Lung (tissue), 12 donors: ENCODE measurements at regions not wholly inside any gene's neighbourhood (a gene's known extent, or its start where the extent isn't known, plus 50 kb on each side); places are given as distances from the start of the nearest gene placed in this dataset. TPM values are rescaled to one million over a fixed set of nuclear protein-coding genes. Genes with fewer than 3 reads are reported as not detected.

Experiments
- ATAC-seq: fragments of 200-7000 bp; cut with Tn5 transposase; one replicate; pipeline ENCODE4 v1.9.1; 2020; ENCODE audit warnings: moderate number of reproducible peaks; ENCODE audit not compliant: insufficient read depth, low FRiP score
- DNase-seq, 3 donors: peaks; one replicate each; pipeline ENCODE4 v3.0.0-alpha.2; 2013 to 2017
- H3K27ac ChIP-seq, 2 donors: one replicate each; pipeline ENCODE4 v1.5.1; 2013; ENCODE audit warnings: mild to moderate bottlenecking in 2 of 2, moderate library complexity in 2 of 2, control low read depth in 1 of 2, inconsistent platforms in 1 of 2, low read depth in 1 of 2, low read length in 1 of 2
- H3K27me3 ChIP-seq, 3 donors: one replicate each; pipeline ENCODE4 v1.5.1; 2013; ENCODE audit warnings: low read length in 2 of 3; ENCODE audit not compliant: control insufficient read depth in 3 of 3, insufficient read depth in 3 of 3
- H3K36me3 ChIP-seq, 4 donors: one replicate each; pipeline ENCODE4 v1.5.1; 2013; ENCODE audit warnings: low read length in 4 of 4, mild to moderate bottlenecking in 1 of 4, moderate library complexity in 1 of 4; ENCODE audit not compliant: control insufficient read depth in 4 of 4, insufficient read depth in 4 of 4
- H3K4me1 ChIP-seq, 5 donors: one replicate each; pipeline ENCODE4 v1.5.1; 2013; ENCODE audit warnings: low read length in 5 of 5, mild to moderate bottlenecking in 2 of 5, moderate library complexity in 1 of 5; ENCODE audit not compliant: control insufficient read depth in 5 of 5, insufficient read depth in 5 of 5
- H3K4me3 ChIP-seq: one replicate; pipeline ENCODE4 v1.5.1; 2013; ENCODE audit warnings: mild to moderate bottlenecking, control low read depth, moderate library complexity
- H3K9ac ChIP-seq, 2 donors: one replicate each; pipeline ENCODE4 v1.5.1; 2013; ENCODE audit warnings: low read length in 2 of 2, control low read depth in 1 of 2; ENCODE audit not compliant: insufficient read depth in 1 of 2
- H3K9me3 ChIP-seq, 4 donors: one replicate each; pipeline ENCODE4 v1.5.1; 2013; ENCODE audit warnings: low read length in 3 of 4, mild to moderate bottlenecking in 1 of 4, moderate library complexity in 1 of 4; ENCODE audit not compliant: control insufficient read depth in 4 of 4, insufficient read depth in 3 of 4
- WGBS, 2 donors: extraction: QIAGEN DNeasy Blood & Tissue Kit; methylation state at CpG; one replicate each; pipeline ENCODE4 v1.1.7; 2013; 5-methylcytosine and 5-hydroxymethylcytosine counted together
- small RNA-seq: library from RNA; depleted of rRNA; stranded (forward); fragments of <200 nt; gene quantifications from one replicate; pipeline ENCODE3, GENCODE V24; 2014; ENCODE audit warnings: low replicate concordance
- TF ChIP-seq, protein P1 (sequence below): IDR thresholded peaks from 2 replicates; pipeline ENCODE4 v1.5.1; 2012; ENCODE audit warnings: mild to moderate bottlenecking; ENCODE audit errors: control extremely low read depth, extremely low read depth
- donor health status: control.
- donor health status: control.
- donor health status: Bipolar disorder and iron deficiency.
- donor health status: healthy.
- donor health status: DM: yes; HTN: yes; CAD: no.

DNA sequence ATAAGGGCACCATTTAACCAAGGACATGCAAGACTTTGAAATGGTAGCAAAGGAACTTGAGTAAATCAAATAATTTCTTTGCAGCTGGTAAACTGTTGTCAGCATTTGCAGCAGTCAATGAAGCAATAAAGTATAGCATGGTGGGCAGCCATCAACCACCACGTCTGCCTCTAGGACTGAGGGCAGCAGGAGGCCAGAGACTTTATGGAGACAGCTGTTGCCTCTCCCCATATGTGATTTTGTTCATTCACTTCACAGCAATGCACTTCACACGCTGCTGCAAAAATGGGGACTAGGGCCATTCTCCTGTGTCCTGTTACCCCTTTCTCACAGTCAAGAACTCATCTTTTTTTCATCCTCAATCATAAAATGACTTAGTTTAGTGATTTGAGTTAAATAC is 51.3 kb upstream of the PCDH9 start:
- Histone ChIP-seq H3K9me3 (no peaks in the 10 kb centered on the region), H3K9ac (no peak overlapping the region), H3K27me3 (no peaks in the 10 kb centered on the region), H3K27ac (no peak overlapping the region), H3K4me1 (no peaks in the 10 kb centered on the region), H3K36me3 (no peaks in the 10 kb centered on the region), H3K4me3 (no peak overlapping the region)
- WGBS, 2 donors, result 55 to 75% methylated on average over 2 of the region's 2 CpGs
- DNase-seq (no peak), ATAC-seq (no peak)
- TF ChIP-seq, protein P1, sequence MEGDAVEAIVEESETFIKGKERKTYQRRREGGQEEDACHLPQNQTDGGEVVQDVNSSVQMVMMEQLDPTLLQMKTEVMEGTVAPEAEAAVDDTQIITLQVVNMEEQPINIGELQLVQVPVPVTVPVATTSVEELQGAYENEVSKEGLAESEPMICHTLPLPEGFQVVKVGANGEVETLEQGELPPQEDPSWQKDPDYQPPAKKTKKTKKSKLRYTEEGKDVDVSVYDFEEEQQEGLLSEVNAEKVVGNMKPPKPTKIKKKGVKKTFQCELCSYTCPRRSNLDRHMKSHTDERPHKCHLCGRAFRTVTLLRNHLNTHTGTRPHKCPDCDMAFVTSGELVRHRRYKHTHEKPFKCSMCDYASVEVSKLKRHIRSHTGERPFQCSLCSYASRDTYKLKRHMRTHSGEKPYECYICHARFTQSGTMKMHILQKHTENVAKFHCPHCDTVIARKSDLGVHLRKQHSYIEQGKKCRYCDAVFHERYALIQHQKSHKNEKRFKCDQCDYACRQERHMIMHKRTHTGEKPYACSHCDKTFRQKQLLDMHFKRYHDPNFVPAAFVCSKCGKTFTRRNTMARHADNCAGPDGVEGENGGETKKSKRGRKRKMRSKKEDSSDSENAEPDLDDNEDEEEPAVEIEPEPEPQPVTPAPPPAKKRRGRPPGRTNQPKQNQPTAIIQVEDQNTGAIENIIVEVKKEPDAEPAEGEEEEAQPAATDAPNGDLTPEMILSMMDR, result no peak

Small RNAs in the stretch of these regions (small RNA-seq; reads per million reads assigned to genes)
- gene RN7SL761P (not detected), gene RPL37P21 (not detected), gene RPS3AP52 (not detected), gene SNRPFP3 (not detected)
